HUES6 (cell line): ENCODE measurements at regions not wholly inside any gene's neighbourhood (a gene's known extent, or its start where the extent isn't known, plus 50 kb on each side); places are given as distances from the start of the nearest gene placed in this dataset.
A peak's percentile ranks its signal among the peaks of the same experiment; 100 is the strongest.

Source experiments
- H3K27ac ChIP-seq: 2 replicates; pipeline ENCODE4 v1.7.0; 2013; ENCODE audit warnings: low read depth, mild to moderate bottlenecking, low read length, inconsistent platforms
- H3K27me3 ChIP-seq: 2 replicates; pipeline ENCODE4 v1.6.1; 2013; ENCODE audit warnings: low read length; ENCODE audit not compliant: control insufficient read depth, insufficient read depth
- H3K36me3 ChIP-seq: 2 replicates; pipeline ENCODE4 v1.6.1; 2013; ENCODE audit warnings: low read length; ENCODE audit not compliant: control insufficient read depth, insufficient read depth
- H3K4me1 ChIP-seq: 2 replicates; pipeline ENCODE4 v1.6.1; 2013; ENCODE audit warnings: low read length; ENCODE audit not compliant: control insufficient read depth, insufficient read depth
- H3K4me3 ChIP-seq: 2 replicates; pipeline ENCODE4 v1.5.1; 2013; ENCODE audit warnings: low read depth, low read length
- H3K9ac ChIP-seq: one replicate; pipeline ENCODE4 v1.6.1; 2013; ENCODE audit warnings: mild to moderate bottlenecking, low read length
- H3K9me3 ChIP-seq: 2 replicates; pipeline ENCODE4 v1.6.1; 2013; ENCODE audit warnings: low read depth, low read length; ENCODE audit not compliant: control insufficient read depth, insufficient read depth

- Histone ChIP-seq H3K9me3 (no peaks in the 10 kb centered on the region), H3K27ac (no peak overlapping the region), H3K27me3 (no peaks in the 10 kb centered on the region), H3K4me1 (peaks cover 18% of the 10 kb centered on the region), H3K4me3 (no peak overlapping the region), H3K9ac (no peak overlapping the region), H3K36me3 (no peaks in the 10 kb centered on the region)
Observed at GRCh38 chr11:115672999-115673411, 168.8 kb upstream of the CADM1 start.

DNA sequence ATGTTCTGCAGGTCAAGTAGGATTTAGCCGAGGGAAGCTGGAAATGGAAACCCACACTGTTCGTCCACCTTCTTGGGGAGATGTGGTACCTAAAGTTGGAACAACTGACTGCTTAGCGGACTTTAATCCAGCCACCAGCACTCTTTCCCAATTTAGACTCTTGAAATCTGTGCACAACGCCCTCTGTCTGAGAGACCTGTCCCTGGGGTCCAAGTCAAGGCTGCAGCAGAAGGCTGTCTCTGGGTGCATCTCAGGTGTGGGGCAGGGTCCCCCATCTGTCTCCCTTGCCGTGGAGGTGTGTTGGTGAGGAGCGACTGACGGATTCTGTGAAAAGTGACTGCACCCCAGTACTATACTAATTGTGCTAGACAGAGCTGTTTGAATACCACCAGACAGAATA is 168.2 kb upstream of the CADM1 start:
- Histone ChIP-seq H3K4me3 (no peak overlapping the region), H3K27me3 (no peaks in the 10 kb centered on the region), H3K27ac (no peak overlapping the region), H3K9ac (no peak overlapping the region), H3K9me3 (no peaks in the 10 kb centered on the region), H3K4me1 (peaks cover 18% of the 10 kb centered on the region), H3K36me3 (no peaks in the 10 kb centered on the region)

GRCh38 chr11:115670538-115671205 is 166.5 kb upstream of the CADM1 start:
- no peak overlapping the region for H3K4me3 ChIP-seq
- H3K27ac ChIP-seq: no peak overlapping the region
- 0 out of 2 replicates have a peak, but pooled peaks cover 3% of the 10 kb centered on the region for H3K27me3 ChIP-seq
- peaks cover 12% of the 10 kb centered on the region for H3K4me1 ChIP-seq
- H3K36me3 ChIP-seq: no peaks in the 10 kb centered on the region
- H3K9me3 ChIP-seq: no peaks in the 10 kb centered on the region
- H3K9ac ChIP-seq: no peak overlapping the region

DNA sequence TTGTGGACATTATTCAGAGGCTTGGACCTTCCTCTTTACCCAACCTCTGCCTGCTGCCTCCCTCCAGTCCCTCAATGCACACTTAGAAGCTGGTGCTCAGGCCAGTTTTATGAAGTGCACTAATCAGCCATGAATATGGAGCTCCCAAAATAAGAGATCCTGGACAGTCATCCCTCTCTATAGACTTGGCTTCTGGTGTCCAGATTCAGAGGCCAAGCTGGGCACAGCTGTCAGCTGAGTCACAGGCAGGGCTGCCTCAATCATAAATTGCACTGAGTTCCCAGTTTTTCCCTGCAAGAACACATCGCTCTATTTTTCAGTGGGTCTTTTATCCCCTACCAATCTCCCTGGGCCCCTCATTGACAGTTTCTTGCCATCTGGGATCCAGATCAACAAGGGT is 161.7 kb upstream of the CADM1 start:
- Histone ChIP-seq H3K9ac (no peak overlapping the region), H3K36me3 (no peaks in the 10 kb centered on the region)

DNA sequence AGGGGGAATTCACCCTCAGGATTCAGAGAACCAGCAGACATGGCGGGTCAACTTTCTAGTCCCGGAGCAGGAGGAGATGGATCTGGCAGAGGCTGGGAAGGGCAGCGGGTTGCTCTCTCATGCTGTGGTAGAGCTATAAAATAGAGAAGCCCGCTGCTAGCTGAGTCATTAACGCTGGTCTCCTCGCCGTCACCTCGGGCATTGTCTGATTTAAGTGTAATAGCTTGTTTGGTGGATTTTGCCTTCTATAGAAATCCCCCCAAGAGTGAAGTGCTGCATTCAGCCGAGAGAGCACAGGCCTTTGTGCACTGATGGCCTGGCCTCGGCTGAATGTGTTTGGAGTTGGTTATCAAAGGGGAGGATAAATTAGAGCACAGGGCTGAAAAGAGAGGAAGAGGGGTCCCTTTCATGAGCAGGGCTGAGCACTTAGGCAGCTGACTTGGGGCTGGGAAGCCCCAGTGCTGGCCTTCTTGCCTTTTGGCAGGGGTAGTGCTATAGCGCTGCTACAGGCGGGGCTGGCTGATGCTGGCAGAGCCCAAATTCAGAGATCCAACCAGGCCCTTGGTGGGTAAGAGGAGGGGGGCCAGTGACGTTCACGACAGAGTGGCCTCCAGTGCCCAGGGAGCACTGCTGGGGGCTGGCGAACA is 161.1 kb upstream of the CADM1 start:
- Histone ChIP-seq H3K9me3 (no peaks in the 10 kb centered on the region), H3K36me3 (no peaks in the 10 kb centered on the region), H3K9ac (no peak overlapping the region), H3K4me3 (no peak overlapping the region), H3K4me1 (peaks cover 13% of the 10 kb centered on the region), H3K27me3 (peaks cover 41% of the 10 kb centered on the region), H3K27ac (no peak overlapping the region)

More for the DNA sequence above, 161.7 kb upstream of the CADM1 start:
- H3K27me3 ChIP-seq: peaks cover 34% of the 10 kb centered on the region
- no peak overlapping the region for H3K27ac ChIP-seq
- H3K4me1 ChIP-seq: peaks cover 7% of the 10 kb centered on the region
- no peaks in the 10 kb centered on the region for H3K9me3 ChIP-seq
- H3K4me3 ChIP-seq: no peak overlapping the region

DNA sequence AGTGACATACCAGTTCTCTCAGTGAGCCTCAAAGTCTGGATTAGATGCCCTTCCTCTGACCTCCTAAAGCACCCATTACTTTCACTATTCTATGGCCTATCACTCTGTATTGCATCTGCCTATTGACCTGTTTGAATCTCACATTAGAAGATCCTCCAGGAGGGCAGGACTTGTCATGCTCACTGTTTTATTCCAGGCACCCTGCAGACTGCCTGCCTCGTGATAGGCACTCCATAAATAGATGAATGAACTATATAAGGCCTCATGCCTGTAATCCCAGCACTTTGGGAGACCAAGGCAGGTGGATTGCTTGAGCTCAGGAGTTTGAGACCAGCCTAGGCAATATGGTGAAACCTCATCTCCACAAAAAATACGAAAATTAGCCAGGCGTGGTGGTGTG is 160.1 kb upstream of the CADM1 start:
- Histone ChIP-seq H3K27me3 (peaks cover 51% of the 10 kb centered on the region), H3K9ac (no peak overlapping the region), H3K4me1 (peaks cover 13% of the 10 kb centered on the region), H3K9me3 (no peaks in the 10 kb centered on the region), H3K36me3 (no peaks in the 10 kb centered on the region), H3K4me3 (no peak overlapping the region), H3K27ac (no peak overlapping the region)

DNA sequence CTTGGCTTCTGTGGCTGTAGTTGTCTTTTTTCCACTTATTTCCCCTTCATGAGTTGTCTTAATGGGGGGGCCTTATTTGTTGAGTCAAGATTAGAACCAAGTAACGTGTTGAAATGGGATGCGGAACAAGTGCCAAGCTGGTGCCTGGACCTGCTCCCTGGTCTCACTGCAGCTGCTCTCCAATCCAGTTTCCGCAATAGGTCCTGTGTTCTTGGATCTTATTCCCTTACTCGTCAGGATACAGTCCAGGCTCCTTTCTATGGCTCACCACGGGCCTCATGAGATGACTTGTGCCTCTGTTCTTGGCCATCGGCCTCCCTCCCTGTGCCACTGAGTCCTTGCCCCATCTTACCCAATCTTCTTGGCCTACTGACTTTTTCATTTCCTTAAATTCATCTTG is 159.6 kb upstream of the CADM1 start:
- Histone ChIP-seq H3K27me3 (peaks cover 56% of the 10 kb centered on the region), H3K9me3 (no peaks in the 10 kb centered on the region), H3K4me3 (no peak overlapping the region), H3K4me1 (peaks cover 17% of the 10 kb centered on the region), H3K36me3 (no peaks in the 10 kb centered on the region), H3K9ac (no peak overlapping the region), H3K27ac (no peak overlapping the region)

DNA sequence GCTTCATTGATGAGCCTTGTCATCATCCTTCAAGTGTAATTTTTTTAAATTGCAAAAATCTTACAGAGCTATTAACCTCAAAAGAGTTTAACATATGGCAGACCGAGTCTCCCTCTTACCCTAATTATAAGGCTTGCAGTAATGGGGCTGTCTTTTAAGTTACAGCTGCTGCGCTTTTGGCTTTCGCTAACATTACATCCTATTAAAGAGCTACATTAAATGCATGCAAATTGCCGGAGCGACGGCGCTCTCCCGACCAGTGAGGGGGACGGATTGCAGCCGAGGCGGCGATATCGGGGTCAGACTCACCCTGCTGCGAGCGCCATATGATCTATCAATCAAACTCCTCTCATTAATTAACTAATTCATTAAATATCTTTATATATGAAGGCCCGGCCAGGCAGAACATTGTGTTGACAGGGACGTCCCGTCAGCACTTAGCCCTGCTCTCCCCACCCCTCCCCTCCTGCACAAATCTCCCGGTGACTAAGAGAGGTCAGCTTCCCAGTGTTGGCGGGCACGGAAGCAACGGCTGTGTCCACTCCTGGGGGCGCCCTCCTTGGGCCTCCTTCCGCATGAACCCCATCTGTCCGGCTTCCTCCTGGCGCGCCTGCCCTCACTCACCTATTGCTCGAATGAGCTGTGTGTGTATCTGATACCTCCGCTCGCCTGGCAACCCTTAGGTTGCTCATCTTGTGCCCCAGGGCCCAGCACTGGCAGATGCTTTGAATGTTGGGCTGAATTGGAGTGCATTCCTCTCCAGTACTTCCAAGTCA is 156.0 kb upstream of the CADM1 start:
- H3K4me3 ChIP-seq: peak overlapping the region; percentile 61
- no peaks in the 10 kb centered on the region for H3K36me3 ChIP-seq
- peaks cover 21% of the 10 kb centered on the region for H3K4me1 ChIP-seq
- H3K27ac ChIP-seq: no peak overlapping the region
- H3K27me3 ChIP-seq: peaks cover 80% of the 10 kb centered on the region
- no peaks in the 10 kb centered on the region for H3K9me3 ChIP-seq
- H3K9ac ChIP-seq: peak overlapping the region; percentile 45

GRCh38 chr11:115659061-115659963 is 155.1 kb upstream of the CADM1 start:
- Histone ChIP-seq H3K9ac (peak overlapping the region; percentile 45), H3K27me3 (peaks cover 84% of the 10 kb centered on the region), H3K36me3 (no peaks in the 10 kb centered on the region), H3K4me3 (peak overlapping the region; percentile 61), H3K9me3 (no peaks in the 10 kb centered on the region), H3K4me1 (peaks cover 20% of the 10 kb centered on the region), H3K27ac (no peak overlapping the region)

DNA sequence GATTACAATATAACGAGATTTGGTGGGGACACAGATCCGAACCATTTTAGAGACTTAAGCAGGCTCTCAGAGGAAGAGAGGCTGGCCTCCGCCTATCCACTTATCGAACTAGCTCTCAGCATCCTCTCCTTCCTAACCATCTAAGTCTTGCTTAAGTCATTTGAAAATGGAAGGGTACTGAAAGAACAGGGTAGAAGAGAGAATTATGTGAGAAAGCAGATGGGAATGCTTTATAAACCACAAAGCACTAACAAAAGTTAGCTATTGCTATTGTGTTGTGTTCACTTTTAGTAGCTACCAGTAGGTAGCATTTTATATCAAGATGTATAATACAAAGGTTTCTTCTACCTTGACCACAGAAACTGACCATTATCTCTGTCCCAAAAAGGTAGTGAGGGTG is 153.4 kb upstream of the CADM1 start:
- no peak overlapping the region for H3K27ac ChIP-seq
- no peak overlapping the region for H3K4me3 ChIP-seq
- no peak overlapping the region for H3K9ac ChIP-seq
- peaks cover 21% of the 10 kb centered on the region for H3K4me1 ChIP-seq
- H3K36me3 ChIP-seq: no peaks in the 10 kb centered on the region
- no peaks in the 10 kb centered on the region for H3K9me3 ChIP-seq
- H3K27me3 ChIP-seq: peaks cover 75% of the 10 kb centered on the region
